HG03045 (cell line): ENCODE measurements at regions not wholly inside any gene's neighbourhood (a gene's known extent, or its start where the extent isn't known, plus 50 kb on each side); places are given as distances from the start of the nearest gene placed in this dataset.

Experiments used
- ATAC-seq: cut with Tn5 transposase; IDR thresholded peaks from one replicate; pipeline ENCODE4 v1.9.1; 2021; ENCODE audit warnings: mild to moderate bottlenecking, moderate library complexity; ENCODE audit not compliant: unreplicated experiment

DNA sequence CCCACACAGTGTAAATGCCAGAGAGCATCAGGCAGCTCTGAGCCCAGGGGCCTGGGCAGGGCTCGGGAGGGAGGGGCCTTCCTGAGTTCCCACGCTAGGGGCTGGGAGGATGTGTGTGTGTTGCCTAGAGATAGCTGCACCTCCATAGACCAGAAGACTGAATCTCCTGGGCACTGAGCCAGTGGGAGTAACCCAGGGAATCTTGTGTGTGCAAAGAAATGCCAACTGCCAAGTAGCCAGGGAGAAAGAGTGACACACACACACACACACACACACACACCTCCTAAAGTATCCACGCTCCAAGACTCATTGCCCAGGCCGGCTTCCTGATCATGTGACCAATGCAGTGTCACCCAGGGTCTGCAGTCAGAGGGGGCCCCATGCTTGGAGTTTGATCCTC lies 166.2 kb upstream of the RPL38 start:
- ATAC-seq, result no peak

GRCh38 chr17:74040291-74040690 lies 163.2 kb upstream of the RPL38 start:
- no peak for ATAC-seq

DNA sequence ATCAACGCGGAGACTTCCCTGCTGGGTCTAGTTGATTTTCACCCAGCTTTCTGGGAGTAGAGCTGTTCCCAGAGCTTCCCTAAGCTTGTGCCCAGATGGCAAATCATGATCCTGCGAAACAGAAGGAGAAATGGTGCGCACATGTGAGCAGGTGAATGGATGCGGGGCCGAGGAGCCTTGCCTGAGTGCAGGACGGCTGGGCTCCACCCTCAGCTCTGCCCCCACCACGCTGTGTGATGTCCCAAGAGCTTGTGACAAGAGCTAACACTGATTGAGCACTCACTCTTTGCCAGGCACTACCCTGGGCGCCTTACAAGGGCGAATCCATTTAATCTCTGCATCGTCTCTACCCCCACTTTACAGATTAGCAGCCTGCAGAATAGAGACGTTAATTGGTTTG lies 162.7 kb upstream of the RPL38 start:
- no peak for ATAC-seq

- no peak for ATAC-seq
Observed at GRCh38 chr17:74041869-74042640, 161.4 kb upstream of the RPL38 start.

DNA sequence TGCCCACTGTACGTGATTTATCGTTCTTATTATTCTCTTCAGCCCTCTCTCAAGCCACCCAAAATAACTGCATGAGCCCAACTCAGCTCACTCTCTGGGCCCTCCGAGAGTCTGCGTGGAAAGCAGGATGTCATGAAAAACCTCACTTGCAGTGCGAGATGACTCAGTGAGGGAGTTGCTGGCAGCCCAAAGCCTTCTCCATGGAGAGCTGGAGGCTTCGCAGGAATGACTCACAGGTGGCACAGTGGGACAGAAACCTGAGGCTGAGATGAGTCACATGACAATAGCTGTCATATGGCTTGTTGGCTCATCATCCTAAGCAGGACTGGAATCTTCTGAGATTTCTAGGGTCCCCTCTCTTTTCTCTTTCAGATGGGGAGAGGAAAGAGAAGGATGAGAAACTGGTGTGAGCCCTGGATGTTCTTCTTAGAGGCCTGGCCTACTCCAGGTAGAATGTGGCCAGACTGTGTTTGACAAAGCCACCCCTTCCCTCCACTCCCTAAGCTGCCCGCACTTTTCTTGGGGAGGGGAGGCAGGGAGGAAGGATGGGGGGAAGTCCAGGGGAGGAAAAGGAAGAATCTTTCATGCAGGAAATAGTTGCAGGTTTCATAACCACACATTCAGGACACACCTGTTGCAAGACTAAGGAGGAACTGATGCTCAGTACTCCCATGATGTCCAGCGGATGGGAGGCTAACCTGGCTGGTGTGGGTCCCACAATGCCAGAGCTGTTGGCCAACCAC lies 160.6 kb upstream of the RPL38 start:
- ATAC-seq, result no peak

DNA sequence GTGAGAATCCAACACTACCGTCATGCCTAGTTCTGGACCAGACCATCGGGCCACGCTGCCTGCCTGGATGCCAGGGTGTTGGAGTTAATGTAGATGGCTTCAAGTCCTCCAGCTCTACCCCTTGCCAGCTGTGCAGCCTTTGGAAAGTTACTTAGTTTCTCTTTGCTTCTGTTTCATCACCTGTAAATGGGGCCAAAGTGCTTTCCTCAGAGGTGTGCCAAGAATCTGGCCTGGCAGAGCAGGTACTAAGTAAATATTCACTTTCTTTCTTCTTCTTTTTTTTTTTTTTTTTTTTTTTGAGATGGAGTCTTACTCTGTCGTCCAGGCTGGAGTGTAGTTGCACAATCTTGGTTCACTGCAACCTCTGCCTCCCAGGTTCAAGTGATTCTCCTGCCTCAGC lies 159.5 kb upstream of the RPL38 start:
- ATAC-seq, result no peak

DNA sequence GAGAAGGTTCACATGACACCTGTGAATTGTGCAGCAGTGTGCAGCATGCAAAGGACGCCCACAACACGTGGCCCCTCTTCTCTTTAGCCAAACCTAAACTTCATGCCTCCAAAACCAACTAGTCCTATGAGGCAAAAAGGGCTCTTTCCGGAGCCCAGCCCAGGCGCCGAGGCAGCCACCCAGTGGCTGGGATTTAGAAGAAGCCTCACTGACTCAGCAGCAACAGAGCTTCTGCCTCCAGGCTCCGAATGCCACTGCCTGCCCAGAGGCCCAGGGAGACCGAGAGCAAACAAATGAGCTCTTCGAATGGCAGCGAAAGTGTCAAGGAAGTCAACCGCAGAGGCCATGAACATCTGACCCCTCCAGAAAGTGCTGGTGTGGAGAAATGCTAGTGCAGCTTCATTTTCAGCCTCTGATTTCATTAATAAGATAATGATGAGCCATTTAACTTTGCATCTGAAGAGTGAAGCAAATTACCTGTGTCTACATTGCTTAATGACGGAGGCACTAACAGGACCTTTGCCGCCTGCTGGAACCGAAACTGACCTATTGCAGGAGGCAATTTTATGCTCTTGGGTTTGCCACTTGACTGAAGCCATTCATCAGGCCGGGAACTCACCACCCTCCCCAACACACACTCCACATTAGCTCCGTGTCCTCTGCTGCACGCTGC lies 157.7 kb upstream of the RPL38 start:
- ATAC-seq, result no peak

DNA sequence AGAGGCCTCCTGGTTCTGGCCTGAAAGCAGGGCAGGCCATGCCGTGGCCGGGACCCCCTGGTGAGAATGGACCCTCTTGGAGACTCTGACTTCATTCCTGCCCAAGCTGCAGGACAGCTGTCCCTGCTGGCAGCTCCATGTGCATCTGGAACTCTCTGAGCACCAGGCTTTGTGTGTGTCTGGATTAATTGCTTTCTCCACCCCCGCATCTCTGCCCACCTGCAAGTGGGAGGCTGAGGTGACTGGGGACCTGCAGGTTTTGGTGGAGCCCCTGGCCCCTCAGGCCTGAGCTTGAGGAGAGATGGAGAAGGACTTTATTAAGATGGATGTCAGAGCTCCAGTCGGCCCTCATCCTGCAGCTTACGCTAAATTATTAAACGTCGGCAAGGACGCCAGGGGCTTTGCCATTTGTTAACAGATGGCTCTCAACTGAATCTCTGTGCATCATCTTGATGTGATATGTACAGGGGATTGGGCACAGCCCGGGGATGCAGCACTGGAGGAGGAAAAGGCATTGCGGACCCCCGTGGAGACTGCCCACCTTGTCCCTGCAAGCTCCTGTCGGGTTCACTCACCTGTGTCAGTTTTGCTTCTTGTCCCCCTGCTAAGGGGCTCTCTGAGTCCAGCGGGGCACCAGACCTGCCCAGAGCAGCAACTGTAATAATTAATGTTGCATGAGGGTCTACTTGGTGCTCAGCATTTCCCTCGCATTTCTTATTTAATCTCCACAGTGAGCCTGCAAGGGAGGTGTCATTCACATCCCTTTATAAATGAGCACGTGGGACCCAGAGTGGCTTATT lies 154.1 kb upstream of the RPL38 start:
- ATAC-seq, result no peak

DNA sequence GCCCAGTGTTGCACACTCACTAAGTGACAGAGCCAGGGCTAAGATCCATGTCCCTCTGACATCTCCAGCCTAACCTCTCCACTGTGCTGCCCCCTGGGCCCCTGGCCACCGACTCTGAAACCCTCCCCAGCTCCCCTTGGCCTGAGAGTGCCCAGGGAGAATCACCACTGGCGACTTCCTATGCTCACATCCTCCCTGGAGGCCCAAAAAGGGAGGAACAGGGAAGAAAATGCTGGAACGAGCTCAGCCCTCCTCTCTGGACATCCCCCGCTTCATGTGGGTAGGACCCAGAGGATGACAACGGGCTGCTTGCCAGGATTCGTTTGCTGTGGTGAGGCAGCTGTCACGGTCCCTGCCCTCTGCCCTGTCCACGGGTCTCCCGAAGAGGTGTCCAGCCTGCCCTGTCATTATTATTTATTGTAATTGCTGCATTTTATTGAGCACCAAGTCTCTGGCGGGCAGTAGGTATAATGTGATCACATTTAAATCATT lies 153.5 kb upstream of the RPL38 start:
- ATAC-seq, result no peak

DNA sequence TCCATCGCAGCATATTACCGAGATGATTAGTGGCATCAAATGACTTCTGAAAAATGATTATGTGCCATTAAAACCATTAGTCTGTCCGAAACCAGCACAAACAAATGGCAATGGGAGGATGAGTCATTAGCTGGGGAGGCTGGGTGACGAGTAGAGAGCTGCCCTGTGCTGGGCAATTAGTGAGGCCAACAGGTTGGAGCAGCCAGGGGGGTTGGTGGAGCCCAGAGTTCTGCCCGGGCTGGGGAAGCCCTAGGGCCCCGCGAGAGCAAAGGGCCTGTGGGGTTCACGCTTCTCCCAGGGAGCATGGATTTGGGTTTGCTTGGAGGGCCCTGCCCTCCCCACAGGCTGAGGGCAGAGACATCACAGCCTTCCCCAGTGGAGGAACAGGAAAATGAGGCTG lies 152.1 kb upstream of the RPL38 start:
- ATAC-seq, result no peak

- no peak for ATAC-seq
Observed at GRCh38 chr17:74052993-74053711, 150.3 kb upstream of the RPL38 start.

GRCh38 chr17:74053712-74054078 lies 149.8 kb upstream of the RPL38 start:
- no peak for ATAC-seq

GRCh38 chr17:74054249-74054648 lies 149.2 kb upstream of the RPL38 start:
- ATAC-seq, result no peak

- ATAC-seq, result no peak
Observed at GRCh38 chr17:74055508-74056160, 147.8 kb upstream of the RPL38 start.

GRCh38 chr17:74059479-74060240 lies 143.8 kb upstream of the RPL38 start:
- no peak for ATAC-seq

- ATAC-seq, result no peak
Observed at GRCh38 chr17:74061758-74062157, 141.7 kb upstream of the RPL38 start.

DNA sequence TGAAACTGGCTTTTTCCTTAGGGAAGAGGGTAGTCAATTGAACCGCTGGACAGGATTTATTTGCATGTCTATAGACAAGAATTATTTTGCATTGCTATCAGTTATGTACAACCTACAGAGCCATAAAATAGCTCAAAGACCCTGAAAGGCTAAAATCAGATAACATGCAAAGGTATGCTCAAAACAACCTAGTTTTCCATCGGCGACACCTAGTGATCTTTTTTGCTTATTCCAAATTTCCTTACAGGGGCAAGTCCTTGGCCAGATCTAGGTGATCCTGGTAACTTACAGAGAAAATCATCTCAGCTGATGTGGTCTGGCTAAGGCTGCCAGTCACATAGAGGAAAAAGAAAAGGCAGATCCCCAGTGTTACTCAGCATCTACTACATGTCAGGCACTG lies 141.2 kb upstream of the RPL38 start:
- no peak for ATAC-seq

GRCh38 chr17:74063439-74063838 lies 140.0 kb upstream of the RPL38 start:
- ATAC-seq, result no peak

DNA sequence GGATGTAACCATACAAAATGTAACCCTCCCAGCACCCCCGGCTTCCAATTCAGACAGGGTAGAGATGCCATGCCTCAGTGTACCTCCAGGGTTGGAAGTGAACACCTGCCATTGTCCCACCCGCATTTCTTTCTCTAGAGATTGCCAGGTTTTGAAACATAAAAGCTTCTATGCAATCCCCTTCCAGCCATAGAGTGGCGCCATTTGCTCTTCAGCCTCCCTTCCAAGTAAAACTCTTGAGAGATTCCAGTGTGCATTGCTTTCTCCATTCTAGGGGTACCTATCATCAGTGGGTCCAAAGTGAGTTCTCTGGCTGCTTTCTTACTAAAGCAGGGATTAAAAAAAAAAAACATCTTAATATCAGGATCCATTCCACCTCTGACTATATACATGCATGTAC lies 133.1 kb upstream of the RPL38 start:
- no peak for ATAC-seq
